Neural cell (in vitro differentiated cells): ENCODE measurements at regions not wholly inside any gene's neighbourhood (a gene's known extent, or its start where the extent isn't known, plus 50 kb on each side); places are given as distances from the start of the nearest gene placed in this dataset.

ENCODE experiments used
- H2AFZ ChIP-seq: fragments of 200-600, 300-800 bp; sonication (generic), shearing (Covaris generic); 2 replicates; pipeline ENCODE4 v1.6.0; 2014; ENCODE audit warnings: low read depth, mild to moderate bottlenecking, antibody characterized with exemption, low read length, moderate library complexity
- H3F3A ChIP-seq: fragments of 200-600 bp; shearing (Covaris generic); 2 replicates; pipeline ENCODE4 v1.6.1; 2016; ENCODE audit warnings: mild to moderate bottlenecking, moderate library complexity, mixed read lengths, antibody characterized with exemption, low read length; ENCODE audit not compliant: insufficient read depth, poor library complexity, severe bottlenecking
- H3K27ac ChIP-seq: fragments of 200-600, 300-800 bp; sonication (generic), shearing (Covaris generic); 2 replicates; pipeline ENCODE4 v1.5.1; 2014; ENCODE audit warnings: mild to moderate bottlenecking, low read length, moderate library complexity
- H3K27me3 ChIP-seq: fragments of 300-800, 200-600 bp; sonication (generic), shearing (Covaris generic); 2 replicates; pipeline ENCODE4 v1.6.0; 2014; ENCODE audit warnings: mild to moderate bottlenecking, low read depth, low read length, moderate library complexity; ENCODE audit not compliant: insufficient read depth
- H3K36me3 ChIP-seq: fragments of 300-800, 200-600 bp; sonication (generic), shearing (Covaris generic); 2 replicates; pipeline ENCODE4 v1.5.1; 2014; ENCODE audit warnings: mild to moderate bottlenecking, antibody characterized with exemption, low read length, moderate library complexity; ENCODE audit not compliant: insufficient read depth
- H3K4me2 ChIP-seq: fragments of 300-800, 200-600 bp; sonication (generic), shearing (Covaris generic); 2 replicates; pipeline ENCODE4 v1.6.0; 2014; ENCODE audit warnings: mild to moderate bottlenecking, low read length
- H3K4me3 ChIP-seq: fragments of 300-800, 200-600 bp; sonication (generic), shearing (Covaris generic); 2 replicates; pipeline ENCODE4 v1.5.1; 2014; ENCODE audit warnings: mild to moderate bottlenecking, low read length, moderate library complexity
- H3K79me2 ChIP-seq: fragments of 200-600 bp; shearing (Covaris generic); replicated peaks from 2 replicates; pipeline ENCODE4 v1.6.0; 2014; ENCODE audit warnings: mild to moderate bottlenecking, low read length, moderate library complexity; ENCODE audit not compliant: insufficient read depth
- H3K9ac ChIP-seq: fragments of 300-800, 200-600 bp; sonication (generic), shearing (Covaris generic); 2 replicates; pipeline ENCODE4 v1.6.1; 2016; ENCODE audit warnings: mild to moderate bottlenecking, low read length, mixed read lengths
- H3K9me2 ChIP-seq: fragments of 200-600 bp; shearing (Covaris generic); 2 replicates; pipeline ENCODE4 v1.6.1; 2016; ENCODE audit warnings: mild to moderate bottlenecking, low read length, mixed read lengths; ENCODE audit not compliant: insufficient read depth
- H3K9me3 ChIP-seq: fragments of 200-600, 300-800 bp; sonication (generic), shearing (Covaris generic); 2 replicates; pipeline ENCODE4 v1.6.1; 2016; ENCODE audit warnings: mild to moderate bottlenecking, mixed run types, low read length, moderate library complexity, mixed read lengths
- H4K20me1 ChIP-seq: fragments of 200-600 bp; shearing (Covaris generic); 2 replicates; pipeline ENCODE4 v1.6.1; 2016; ENCODE audit warnings: mild to moderate bottlenecking, mixed run types; ENCODE audit not compliant: insufficient read depth
- EP300 ChIP-seq: fragments of 450-650 bp; conservative IDR thresholded peaks from 2 replicates; pipeline ENCODE4 v1.6.1; 2014; ENCODE audit warnings: antibody characterized with exemption, mild to moderate bottlenecking, moderate library complexity; ENCODE audit not compliant: poor library complexity, severe bottlenecking
- EZH2 ChIP-seq: fragments of 200-600, 300-800 bp; shearing (Covaris generic), sonication (generic); IDR thresholded peaks from 2 replicates; pipeline ENCODE4 v1.6.1; 2014; ENCODE audit warnings: antibody characterized with exemption, low read length, borderline replicate concordance, mild to moderate bottlenecking; ENCODE audit not compliant: insufficient read depth, poor library complexity, severe bottlenecking
- MXI1 ChIP-seq: fragments of 450-650 bp; conservative IDR thresholded peaks from 2 replicates; pipeline ENCODE4 v1.6.1; 2014; ENCODE audit warnings: antibody characterized with exemption, mild to moderate bottlenecking; ENCODE audit not compliant: poor library complexity, severe bottlenecking
- POLR2AphosphoS5 ChIP-seq: IDR thresholded peaks from 2 replicates; pipeline ENCODE4 v1.6.1; 2012
- REST ChIP-seq: IDR thresholded peaks from 2 replicates; pipeline ENCODE4 v1.6.1; 2012; ENCODE audit warnings: borderline replicate concordance
- TAF1 ChIP-seq: IDR thresholded peaks from 2 replicates; pipeline ENCODE4 v1.6.1; 2012; ENCODE audit warnings: low read depth
- TF ChIP-seq, protein P1 (sequence below): fragments of 450-650 bp; IDR thresholded peaks from 2 replicates; pipeline ENCODE4 v1.5.1; 2014; ENCODE audit warnings: antibody characterized with exemption, mild to moderate bottlenecking, moderate library complexity; ENCODE audit not compliant: poor library complexity, severe bottlenecking

DNA sequence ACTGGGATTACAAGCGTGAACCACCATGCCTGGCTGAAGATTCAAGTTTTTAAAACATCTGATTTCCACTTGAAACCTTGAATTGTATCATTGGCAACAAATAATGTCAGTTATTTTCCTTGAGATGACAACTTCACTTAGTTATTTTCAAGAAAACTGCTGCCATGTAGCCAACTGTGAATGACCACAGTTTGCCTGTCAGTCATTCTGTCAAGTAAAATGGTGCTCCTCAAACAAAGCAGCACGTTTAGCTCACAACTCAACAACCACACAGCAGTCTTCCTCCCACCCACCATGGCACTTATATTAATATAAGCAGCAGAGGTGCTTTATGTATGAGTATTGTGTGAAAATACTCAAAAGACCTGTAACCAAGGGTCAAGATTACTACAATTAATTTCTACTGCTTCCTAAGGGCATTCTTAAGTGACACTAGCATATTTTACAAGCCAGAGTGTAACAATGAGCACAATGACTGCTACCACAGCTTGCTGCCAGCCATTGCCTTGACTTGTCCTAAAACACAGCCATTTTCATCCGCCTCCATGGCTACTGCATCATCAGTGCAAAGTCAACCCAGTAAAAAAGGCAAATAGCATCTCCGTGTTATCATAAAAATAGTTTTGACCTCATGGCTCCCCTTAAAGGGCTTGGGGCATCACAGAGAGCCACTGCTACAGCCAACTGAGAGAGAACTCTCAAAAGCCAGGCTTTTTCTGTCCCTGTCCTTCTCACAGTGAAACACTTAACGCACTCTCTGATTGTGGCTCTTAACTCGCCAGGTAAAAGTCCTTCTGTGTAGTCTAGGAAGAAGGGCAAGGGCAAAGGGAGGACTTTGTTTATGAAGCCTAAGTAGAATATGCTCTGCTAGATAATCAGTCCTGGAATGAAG lies 96.4 kb upstream of the TAB2 start:
- Histone ChIP-seq H3K36me3 (no peaks in the 10 kb centered on the region), H3K4me3 (no peak overlapping the region), H3K9me2 (no peaks in the 10 kb centered on the region), H3K4me2 (no peak overlapping the region), H2AFZ (no peak overlapping the region), H3K9ac (no peak overlapping the region), H3F3A (no peaks in the 10 kb centered on the region), H3K27me3 (no peaks in the 10 kb centered on the region), H3K9me3 (no peaks in the 10 kb centered on the region), H3K27ac (peak overlapping the region; percentile 17), H4K20me1 (no peaks in the 10 kb centered on the region), H3K79me2 (no peaks in the 10 kb centered on the region)
- TF ChIP-seq POLR2AphosphoS5 (peak; percentile 70), EZH2 (no peak), EP300 (peak; percentile 83)

GRCh38 chr6:149221774-149222070 lies 95.8 kb upstream of the TAB2 start:
- TF ChIP-seq TAF1 (no peak), MXI1 (no peak), EZH2 (no peak), POLR2AphosphoS5 (no peak), REST (no peak), EP300 (no peak)
- TF ChIP-seq, protein P1, sequence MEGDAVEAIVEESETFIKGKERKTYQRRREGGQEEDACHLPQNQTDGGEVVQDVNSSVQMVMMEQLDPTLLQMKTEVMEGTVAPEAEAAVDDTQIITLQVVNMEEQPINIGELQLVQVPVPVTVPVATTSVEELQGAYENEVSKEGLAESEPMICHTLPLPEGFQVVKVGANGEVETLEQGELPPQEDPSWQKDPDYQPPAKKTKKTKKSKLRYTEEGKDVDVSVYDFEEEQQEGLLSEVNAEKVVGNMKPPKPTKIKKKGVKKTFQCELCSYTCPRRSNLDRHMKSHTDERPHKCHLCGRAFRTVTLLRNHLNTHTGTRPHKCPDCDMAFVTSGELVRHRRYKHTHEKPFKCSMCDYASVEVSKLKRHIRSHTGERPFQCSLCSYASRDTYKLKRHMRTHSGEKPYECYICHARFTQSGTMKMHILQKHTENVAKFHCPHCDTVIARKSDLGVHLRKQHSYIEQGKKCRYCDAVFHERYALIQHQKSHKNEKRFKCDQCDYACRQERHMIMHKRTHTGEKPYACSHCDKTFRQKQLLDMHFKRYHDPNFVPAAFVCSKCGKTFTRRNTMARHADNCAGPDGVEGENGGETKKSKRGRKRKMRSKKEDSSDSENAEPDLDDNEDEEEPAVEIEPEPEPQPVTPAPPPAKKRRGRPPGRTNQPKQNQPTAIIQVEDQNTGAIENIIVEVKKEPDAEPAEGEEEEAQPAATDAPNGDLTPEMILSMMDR, result no peak
- H3K79me2 ChIP-seq, result no peaks in the 10 kb centered on the region
- H3K4me2 ChIP-seq, result no peak overlapping the region
- H3K36me3 ChIP-seq, result no peaks in the 10 kb centered on the region
- H2AFZ ChIP-seq, result no peak overlapping the region
- H3F3A ChIP-seq, result no peaks in the 10 kb centered on the region
- no peak overlapping the region for H3K4me3 ChIP-seq
- H3K27me3 ChIP-seq, result no peaks in the 10 kb centered on the region
- H3K9me3 ChIP-seq, result no peaks in the 10 kb centered on the region
- H3K9ac ChIP-seq, result no peak overlapping the region
- no peaks in the 10 kb centered on the region for H3K9me2 ChIP-seq
- H3K27ac ChIP-seq, result no peak overlapping the region
- H4K20me1 ChIP-seq, result no peaks in the 10 kb centered on the region
